GM23338 (cell line): ENCODE measurements at regions not wholly inside any gene's neighbourhood (a gene's known extent, or its start where the extent isn't known, plus 50 kb on each side); places are given as distances from the start of the nearest gene placed in this dataset.

Source experiments
- ATAC-seq: fragments of 200-7000 bp; cut with Tn5 transposase; 3 replicates; pipeline ENCODE4 v1.9.1; 2020
- DNase-seq: peaks from one replicate; pipeline ENCODE4 v3.0.0-alpha.2; 2015; ENCODE audit warnings: low spot score
- H2AFZ ChIP-seq: fragments of 200-600 bp; sonication (generic); 2 replicates; pipeline ENCODE4 v1.8.0; 2016; ENCODE audit warnings: antibody characterized with exemption, mild to moderate bottlenecking, moderate library complexity
- H3F3A ChIP-seq: fragments of 200-600 bp; sonication (generic); replicated peaks from 2 replicates; pipeline ENCODE4 v1.8.0; 2017; ENCODE audit warnings: antibody characterized with exemption, mixed run types, low read depth
- H3K27ac ChIP-seq: fragments of 200-600 bp; sonication (generic); 2 replicates; pipeline ENCODE4 v1.6.1; 2016; ENCODE audit warnings: low read depth
- H3K27me3 ChIP-seq: fragments of 200-600 bp; sonication (generic); 2 replicates; pipeline ENCODE4 v1.8.0; 2016; ENCODE audit warnings: mild to moderate bottlenecking, mixed run types, moderate library complexity; ENCODE audit not compliant: insufficient read depth
- H3K36me3 ChIP-seq: fragments of 200-600 bp; sonication (generic); 2 replicates; pipeline ENCODE4 v1.8.0; 2016; ENCODE audit warnings: mild to moderate bottlenecking; ENCODE audit not compliant: insufficient read depth
- H3K4me1 ChIP-seq: fragments of 200-600 bp; sonication (generic); 2 replicates; pipeline ENCODE4 v1.8.0; 2016; ENCODE audit warnings: mild to moderate bottlenecking, moderate library complexity; ENCODE audit not compliant: insufficient read depth
- H3K4me2 ChIP-seq: fragments of 200-600 bp; sonication (generic); 2 replicates; pipeline ENCODE4 v1.7.1; 2017; ENCODE audit warnings: mixed run types
- H3K4me3 ChIP-seq: fragments of 200-600 bp; sonication (generic); 2 replicates; pipeline ENCODE4 v1.6.1; 2016; ENCODE audit warnings: mixed run types
- H3K79me2 ChIP-seq: fragments of 200-600 bp; sonication (generic); replicated peaks from 2 replicates; pipeline ENCODE4 v1.8.0; 2017; ENCODE audit warnings: mild to moderate bottlenecking; ENCODE audit not compliant: insufficient read depth
- H3K9me2 ChIP-seq: fragments of 200-600 bp; sonication (generic); 2 replicates; pipeline ENCODE4 v1.8.0; 2017; ENCODE audit not compliant: insufficient read depth
- H4K20me1 ChIP-seq: fragments of 200-600 bp; sonication (generic); replicated peaks from 2 replicates; pipeline ENCODE4 v1.8.0; 2017; ENCODE audit warnings: mild to moderate bottlenecking; ENCODE audit not compliant: insufficient read depth
- H3K27ac Mint-ChIP-seq: 2 replicates; pipeline ENCODE4 v1.8.0; 2020; ENCODE audit warnings: inconsistent platforms, mild to moderate bottlenecking, moderate library complexity, mixed read lengths
- H3K27me3 Mint-ChIP-seq: 3 replicates; pipeline ENCODE4 v1.8.0; 2022; ENCODE audit warnings: low read depth, mild to moderate bottlenecking, moderate library complexity, mixed read lengths, inconsistent platforms; ENCODE audit not compliant: insufficient read depth, poor library complexity
- H3K36me3 Mint-ChIP-seq: 3 replicates; pipeline ENCODE4 v1.8.0; 2021; ENCODE audit warnings: low read depth, mild to moderate bottlenecking, inconsistent platforms, moderate library complexity, mixed read lengths
- H3K4me1 Mint-ChIP-seq: 3 replicates; pipeline ENCODE4 v1.8.0; 2020; ENCODE audit warnings: mild to moderate bottlenecking, inconsistent platforms, mixed read lengths
- H3K4me3 Mint-ChIP-seq: 3 replicates; pipeline ENCODE4 v1.8.0; 2021; ENCODE audit warnings: moderate library complexity, mild to moderate bottlenecking, inconsistent platforms, mixed read lengths
- H3K9me3 Mint-ChIP-seq: 3 replicates; pipeline ENCODE4 v1.8.0; 2020; ENCODE audit warnings: moderate library complexity, mild to moderate bottlenecking, inconsistent platforms, mixed read lengths
- EZH2phosphoT487 ChIP-seq: fragments of 200-600 bp; sonication (generic); IDR thresholded peaks from one replicate; pipeline ENCODE4 v1.8.1; 2018; ENCODE audit warnings: antibody characterized with exemption; ENCODE audit not compliant: unreplicated experiment
- JUNB ChIP-seq: IDR thresholded peaks from one replicate; pipeline ENCODE4 v1.6.1; 2016; ENCODE audit warnings: antibody characterized with exemption; ENCODE audit not compliant: unreplicated experiment
- NANOG ChIP-seq: IDR thresholded peaks from 2 replicates; pipeline ENCODE4 v1.6.1; 2016; ENCODE audit warnings: antibody characterized with exemption, borderline replicate concordance
- STAT1 ChIP-seq: IDR thresholded peaks from one replicate; pipeline ENCODE4 v1.6.1; 2016; ENCODE audit warnings: antibody characterized with exemption; ENCODE audit not compliant: unreplicated experiment
- ZNF114 ChIP-seq: fragments of 250-450 bp; sonication (Bioruptor Pico); IDR thresholded peaks from 2 replicates; pipeline ENCODE4 v1.5.0; 2020; ENCODE audit warnings: mild to moderate bottlenecking, moderate library complexity
- TF ChIP-seq, protein P1 (sequence below): IDR thresholded peaks from one replicate; pipeline ENCODE4 v1.6.1; 2018; ENCODE audit warnings: antibody characterized with exemption; ENCODE audit not compliant: unreplicated experiment
- TF ChIP-seq, protein P2 (sequence below): fragments of 250-450 bp; sonication (Bioruptor Pico); IDR thresholded peaks from 2 replicates; pipeline ENCODE4 v1.5.0; 2020; ENCODE audit warnings: mild to moderate bottlenecking, moderate library complexity
- TF ChIP-seq, protein P3 (sequence below): IDR thresholded peaks from 2 replicates; pipeline ENCODE4 v1.6.1; 2016; ENCODE audit warnings: antibody characterized with exemption

DNA sequence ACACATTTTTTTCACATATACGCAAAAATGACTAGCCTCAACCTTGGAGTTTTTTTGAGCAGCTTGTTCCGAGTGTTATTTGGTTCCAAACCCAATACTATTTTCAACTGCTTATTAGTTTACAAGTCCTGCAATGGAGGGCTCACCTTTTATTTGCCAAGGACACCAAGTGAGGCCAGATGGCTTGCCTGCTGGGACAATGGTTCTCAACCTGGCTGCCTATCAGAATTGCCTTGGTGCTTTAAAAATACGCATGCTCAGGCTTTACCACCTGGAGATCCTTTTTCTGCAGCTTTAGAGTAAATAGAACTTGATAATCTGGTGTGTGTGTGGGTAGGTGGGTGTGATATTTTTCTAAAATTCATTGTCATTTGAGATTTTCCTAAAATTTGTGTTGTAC, 276.8 kb downstream of the MTERF1 start (continued):
- TF ChIP-seq, protein P1, sequence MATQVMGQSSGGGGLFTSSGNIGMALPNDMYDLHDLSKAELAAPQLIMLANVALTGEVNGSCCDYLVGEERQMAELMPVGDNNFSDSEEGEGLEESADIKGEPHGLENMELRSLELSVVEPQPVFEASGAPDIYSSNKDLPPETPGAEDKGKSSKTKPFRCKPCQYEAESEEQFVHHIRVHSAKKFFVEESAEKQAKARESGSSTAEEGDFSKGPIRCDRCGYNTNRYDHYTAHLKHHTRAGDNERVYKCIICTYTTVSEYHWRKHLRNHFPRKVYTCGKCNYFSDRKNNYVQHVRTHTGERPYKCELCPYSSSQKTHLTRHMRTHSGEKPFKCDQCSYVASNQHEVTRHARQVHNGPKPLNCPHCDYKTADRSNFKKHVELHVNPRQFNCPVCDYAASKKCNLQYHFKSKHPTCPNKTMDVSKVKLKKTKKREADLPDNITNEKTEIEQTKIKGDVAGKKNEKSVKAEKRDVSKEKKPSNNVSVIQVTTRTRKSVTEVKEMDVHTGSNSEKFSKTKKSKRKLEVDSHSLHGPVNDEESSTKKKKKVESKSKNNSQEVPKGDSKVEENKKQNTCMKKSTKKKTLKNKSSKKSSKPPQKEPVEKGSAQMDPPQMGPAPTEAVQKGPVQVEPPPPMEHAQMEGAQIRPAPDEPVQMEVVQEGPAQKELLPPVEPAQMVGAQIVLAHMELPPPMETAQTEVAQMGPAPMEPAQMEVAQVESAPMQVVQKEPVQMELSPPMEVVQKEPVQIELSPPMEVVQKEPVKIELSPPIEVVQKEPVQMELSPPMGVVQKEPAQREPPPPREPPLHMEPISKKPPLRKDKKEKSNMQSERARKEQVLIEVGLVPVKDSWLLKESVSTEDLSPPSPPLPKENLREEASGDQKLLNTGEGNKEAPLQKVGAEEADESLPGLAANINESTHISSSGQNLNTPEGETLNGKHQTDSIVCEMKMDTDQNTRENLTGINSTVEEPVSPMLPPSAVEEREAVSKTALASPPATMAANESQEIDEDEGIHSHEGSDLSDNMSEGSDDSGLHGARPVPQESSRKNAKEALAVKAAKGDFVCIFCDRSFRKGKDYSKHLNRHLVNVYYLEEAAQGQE, result no peak

DNA sequence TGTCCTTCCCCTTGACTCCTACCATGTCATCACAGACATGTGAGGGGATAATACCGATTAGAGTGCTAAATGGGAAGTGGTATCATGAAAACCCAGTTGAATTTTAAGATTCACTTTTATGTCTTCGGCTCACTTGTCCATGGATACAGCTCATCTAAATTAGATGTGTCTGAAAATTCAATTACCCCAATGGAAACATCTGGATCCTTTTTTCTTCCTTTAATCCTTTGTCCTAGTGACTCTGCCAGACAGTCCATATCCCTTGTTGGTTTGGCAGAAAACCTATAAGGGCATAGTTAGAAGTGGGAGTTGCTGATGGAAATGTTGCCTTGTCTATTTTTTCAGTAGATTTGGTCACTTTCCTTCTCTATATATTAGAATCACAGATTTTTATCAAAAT, 271.9 kb downstream of the MTERF1 start:
- no peaks in the 10 kb centered on the region for H3K9me2 ChIP-seq
- H3K27me3 Mint-ChIP-seq, result no peaks in the 10 kb centered on the region
- H3K27me3 ChIP-seq, result no peaks in the 10 kb centered on the region
- no peak overlapping the region for H3K4me3 ChIP-seq
- no peaks in the 10 kb centered on the region; the same call in 2 of the 3 replicates for H3K9me3 Mint-ChIP-seq
- no peak for TF ChIP-seq EZH2phosphoT487
- no peak overlapping the region for H3K27ac Mint-ChIP-seq
- H3K36me3 ChIP-seq, result no peaks in the 10 kb centered on the region
- no peaks in the 10 kb centered on the region for H3F3A ChIP-seq
- no peak overlapping the region for H3K4me3 Mint-ChIP-seq
- H3K36me3 Mint-ChIP-seq, result no peaks in the 10 kb centered on the region
- peaks cover 4% of the 10 kb centered on the region for H3K4me1 Mint-ChIP-seq
- no peak for DNase-seq
- H3K4me2 ChIP-seq, result no peak overlapping the region
- no peak for ATAC-seq
- no peak overlapping the region for H3K27ac ChIP-seq
- H3K79me2 ChIP-seq, result no peaks in the 10 kb centered on the region
- no peak overlapping the region for H2AFZ ChIP-seq
- no peaks in the 10 kb centered on the region for H3K4me1 ChIP-seq
- no peaks in the 10 kb centered on the region for H4K20me1 ChIP-seq

DNA sequence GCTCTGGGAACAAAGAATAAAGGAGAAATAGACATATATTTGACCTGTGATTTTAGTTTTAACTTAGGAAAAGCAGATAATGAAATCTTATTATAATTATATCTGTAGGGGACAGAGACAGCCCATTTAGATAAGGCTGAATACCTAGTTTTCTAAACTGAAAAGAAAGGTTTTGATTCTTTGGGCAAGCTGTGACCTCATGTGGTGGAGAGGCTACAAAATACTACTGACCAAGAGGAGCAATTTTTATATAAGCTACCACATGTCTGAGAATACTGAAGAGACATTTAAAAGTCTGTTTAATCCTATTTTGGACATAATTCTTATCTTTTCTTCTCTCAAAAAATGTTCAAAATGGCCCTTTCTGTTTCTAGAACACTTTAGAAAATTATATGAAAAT, 271.0 kb downstream of the MTERF1 start:
- no peak overlapping the region for H3K27ac Mint-ChIP-seq
- Histone ChIP-seq H3K27me3 (no peaks in the 10 kb centered on the region), H3K4me2 (no peak overlapping the region), H3K9me2 (no peaks in the 10 kb centered on the region), H3K4me1 (no peaks in the 10 kb centered on the region), H2AFZ (no peak overlapping the region), H3K27ac (no peak overlapping the region), H3K4me3 (no peak overlapping the region), H3F3A (no peaks in the 10 kb centered on the region), H4K20me1 (no peaks in the 10 kb centered on the region), H3K79me2 (no peaks in the 10 kb centered on the region), H3K36me3 (no peaks in the 10 kb centered on the region)
- ATAC-seq (no peak), DNase-seq (no peak)
- H3K4me1 Mint-ChIP-seq, result no peaks in the 10 kb centered on the region; the same call in 2 of the 3 replicates
- no peaks in the 10 kb centered on the region for H3K27me3 Mint-ChIP-seq
- H3K4me3 Mint-ChIP-seq, result no peak overlapping the region
- no peaks in the 10 kb centered on the region for H3K36me3 Mint-ChIP-seq
- no peaks in the 10 kb centered on the region; the same call in 2 of the 3 replicates for H3K9me3 Mint-ChIP-seq
- no peak for TF ChIP-seq ZNF114
- TF ChIP-seq NANOG, result no peak
- TF ChIP-seq JUNB, result no peak
- TF ChIP-seq, protein P2, sequence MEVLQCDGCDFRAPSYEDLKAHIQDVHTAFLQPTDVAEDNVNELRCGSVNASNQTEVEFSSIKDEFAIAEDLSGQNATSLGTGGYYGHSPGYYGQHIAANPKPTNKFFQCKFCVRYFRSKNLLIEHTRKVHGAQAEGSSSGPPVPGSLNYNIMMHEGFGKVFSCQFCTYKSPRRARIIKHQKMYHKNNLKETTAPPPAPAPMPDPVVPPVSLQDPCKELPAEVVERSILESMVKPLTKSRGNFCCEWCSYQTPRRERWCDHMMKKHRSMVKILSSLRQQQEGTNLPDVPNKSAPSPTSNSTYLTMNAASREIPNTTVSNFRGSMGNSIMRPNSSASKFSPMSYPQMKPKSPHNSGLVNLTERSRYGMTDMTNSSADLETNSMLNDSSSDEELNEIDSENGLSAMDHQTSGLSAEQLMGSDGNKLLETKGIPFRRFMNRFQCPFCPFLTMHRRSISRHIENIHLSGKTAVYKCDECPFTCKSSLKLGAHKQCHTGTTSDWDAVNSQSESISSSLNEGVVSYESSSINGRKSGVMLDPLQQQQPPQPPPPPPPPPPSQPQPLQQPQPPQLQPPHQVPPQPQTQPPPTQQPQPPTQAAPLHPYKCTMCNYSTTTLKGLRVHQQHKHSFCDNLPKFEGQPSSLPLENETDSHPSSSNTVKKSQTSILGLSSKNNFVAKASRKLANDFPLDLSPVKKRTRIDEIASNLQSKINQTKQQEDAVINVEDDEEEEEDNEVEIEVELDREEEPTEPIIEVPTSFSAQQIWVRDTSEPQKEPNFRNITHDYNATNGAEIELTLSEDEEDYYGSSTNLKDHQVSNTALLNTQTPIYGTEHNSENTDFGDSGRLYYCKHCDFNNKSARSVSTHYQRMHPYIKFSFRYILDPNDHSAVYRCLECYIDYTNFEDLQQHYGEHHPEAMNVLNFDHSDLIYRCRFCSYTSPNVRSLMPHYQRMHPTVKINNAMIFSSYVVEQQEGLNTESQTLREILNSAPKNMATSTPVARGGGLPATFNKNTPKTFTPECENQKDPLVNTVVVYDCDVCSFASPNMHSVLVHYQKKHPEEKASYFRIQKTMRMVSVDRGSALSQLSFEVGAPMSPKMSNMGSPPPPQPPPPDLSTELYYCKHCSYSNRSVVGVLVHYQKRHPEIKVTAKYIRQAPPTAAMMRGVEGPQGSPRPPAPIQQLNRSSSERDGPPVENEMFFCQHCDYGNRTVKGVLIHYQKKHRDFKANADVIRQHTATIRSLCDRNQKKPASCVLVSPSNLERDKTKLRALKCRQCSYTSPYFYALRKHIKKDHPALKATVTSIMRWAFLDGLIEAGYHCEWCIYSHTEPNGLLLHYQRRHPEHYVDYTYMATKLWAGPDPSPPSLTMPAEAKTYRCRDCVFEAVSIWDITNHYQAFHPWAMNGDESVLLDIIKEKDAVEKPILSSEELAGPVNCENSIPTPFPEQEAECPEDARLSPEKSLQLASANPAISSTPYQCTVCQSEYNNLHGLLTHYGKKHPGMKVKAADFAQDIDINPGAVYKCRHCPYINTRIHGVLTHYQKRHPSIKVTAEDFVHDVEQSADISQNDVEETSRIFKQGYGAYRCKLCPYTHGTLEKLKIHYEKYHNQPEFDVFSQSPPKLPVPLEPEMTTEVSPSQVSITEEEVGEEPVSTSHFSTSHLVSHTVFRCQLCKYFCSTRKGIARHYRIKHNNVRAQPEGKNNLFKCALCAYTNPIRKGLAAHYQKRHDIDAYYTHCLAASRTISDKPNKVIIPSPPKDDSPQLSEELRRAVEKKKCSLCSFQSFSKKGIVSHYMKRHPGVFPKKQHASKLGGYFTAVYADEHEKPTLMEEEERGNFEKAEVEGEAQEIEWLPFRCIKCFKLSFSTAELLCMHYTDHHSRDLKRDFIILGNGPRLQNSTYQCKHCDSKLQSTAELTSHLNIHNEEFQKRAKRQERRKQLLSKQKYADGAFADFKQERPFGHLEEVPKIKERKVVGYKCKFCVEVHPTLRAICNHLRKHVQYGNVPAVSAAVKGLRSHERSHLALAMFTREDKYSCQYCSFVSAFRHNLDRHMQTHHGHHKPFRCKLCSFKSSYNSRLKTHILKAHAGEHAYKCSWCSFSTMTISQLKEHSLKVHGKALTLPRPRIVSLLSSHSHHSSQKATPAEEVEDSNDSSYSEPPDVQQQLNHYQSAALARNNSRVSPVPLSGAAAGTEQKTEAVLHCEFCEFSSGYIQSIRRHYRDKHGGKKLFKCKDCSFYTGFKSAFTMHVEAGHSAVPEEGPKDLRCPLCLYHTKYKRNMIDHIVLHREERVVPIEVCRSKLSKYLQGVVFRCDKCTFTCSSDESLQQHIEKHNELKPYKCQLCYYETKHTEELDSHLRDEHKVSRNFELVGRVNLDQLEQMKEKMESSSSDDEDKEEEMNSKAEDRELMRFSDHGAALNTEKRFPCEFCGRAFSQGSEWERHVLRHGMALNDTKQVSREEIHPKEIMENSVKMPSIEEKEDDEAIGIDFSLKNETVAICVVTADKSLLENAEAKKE (CRISPR knock-in tag), result no peak
- no peak for TF ChIP-seq STAT1
- TF ChIP-seq, protein P3, sequence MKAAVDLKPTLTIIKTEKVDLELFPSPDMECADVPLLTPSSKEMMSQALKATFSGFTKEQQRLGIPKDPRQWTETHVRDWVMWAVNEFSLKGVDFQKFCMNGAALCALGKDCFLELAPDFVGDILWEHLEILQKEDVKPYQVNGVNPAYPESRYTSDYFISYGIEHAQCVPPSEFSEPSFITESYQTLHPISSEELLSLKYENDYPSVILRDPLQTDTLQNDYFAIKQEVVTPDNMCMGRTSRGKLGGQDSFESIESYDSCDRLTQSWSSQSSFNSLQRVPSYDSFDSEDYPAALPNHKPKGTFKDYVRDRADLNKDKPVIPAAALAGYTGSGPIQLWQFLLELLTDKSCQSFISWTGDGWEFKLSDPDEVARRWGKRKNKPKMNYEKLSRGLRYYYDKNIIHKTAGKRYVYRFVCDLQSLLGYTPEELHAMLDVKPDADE, result no peak
